ENCODE measurements at regions not wholly inside any gene's neighbourhood (a gene's known extent, or its start where the extent isn't known, plus 50 kb on each side); places are given as distances from the start of the nearest gene placed in this dataset.
A peak's percentile ranks its signal among the peaks of the same experiment; 100 is the strongest.

DNA sequence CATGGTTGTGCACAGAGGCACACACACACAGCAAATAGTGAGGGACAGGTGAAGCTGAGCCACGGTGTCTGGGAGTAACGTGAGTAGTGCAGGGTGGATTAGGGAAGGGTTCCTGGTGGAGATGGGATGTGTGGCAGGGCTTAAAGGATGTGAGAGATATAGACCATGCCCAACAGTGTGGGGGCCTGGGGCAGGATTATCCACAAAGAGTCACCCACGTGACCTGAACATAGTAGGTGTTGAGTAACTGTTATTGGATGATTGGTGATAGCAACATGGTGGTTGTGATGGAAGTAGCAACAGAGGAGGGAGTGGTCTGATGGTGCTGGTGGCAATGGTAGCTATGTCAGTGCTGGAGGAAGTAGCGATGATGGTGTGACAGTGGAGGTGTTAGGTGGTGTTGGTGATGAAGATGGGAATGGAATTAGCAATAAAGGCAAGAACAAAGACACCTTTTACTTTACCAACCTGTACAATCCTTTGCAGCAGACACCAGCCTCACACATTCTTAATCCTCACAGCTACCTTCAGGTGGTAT is 135.1 kb downstream of the MRPL14 start:
- Histone ChIP-seq H3K4me2 (ENCODE audit: low read length) (no peak overlapping the region), H3K4me3 (ENCODE audit: low read length) (no peak overlapping the region), H3K9me2 (replicated peaks; ENCODE audit: low read length) (no peaks in the 10 kb centered on the region), H3K27me3 (ENCODE audit: low read length) (no peaks in the 10 kb centered on the region), H3K79me2 (ENCODE audit: low read length) (no peaks in the 10 kb centered on the region), H3K9ac (ENCODE audit: low read length) (no peak overlapping the region), H3K27ac (ENCODE audit: low read length) (no peak overlapping the region), H4K20me1 (ENCODE audit: low read length) (no peaks in the 10 kb centered on the region), H3K4me1 (ENCODE audit: insufficient read depth, low read length) (peaks cover 20% of the 10 kb centered on the region), H3K9me3 (ENCODE audit: low read length) (no peaks in the 10 kb centered on the region), H3F3A (ENCODE audit: low read length, unreplicated experiment) (no peaks in the 10 kb centered on the region), H3K36me3 (ENCODE audit: low read depth, low read length) (no peaks in the 10 kb centered on the region), H2AFZ (ENCODE audit: low read length) (no peak overlapping the region)
- no peak for ATAC-seq
- BruUV-seq (replicated peaks), result no TSS peak
- no peak for DNase-seq
- ChIA-PET CTCF (no interaction called here), POLR2A (ENCODE audit: unreplicated experiment) (no interaction called here)
- intact Hi-C loops (cut with micrococcal nuclease), result no loop called here
- TF ChIP-seq, protein P1, sequence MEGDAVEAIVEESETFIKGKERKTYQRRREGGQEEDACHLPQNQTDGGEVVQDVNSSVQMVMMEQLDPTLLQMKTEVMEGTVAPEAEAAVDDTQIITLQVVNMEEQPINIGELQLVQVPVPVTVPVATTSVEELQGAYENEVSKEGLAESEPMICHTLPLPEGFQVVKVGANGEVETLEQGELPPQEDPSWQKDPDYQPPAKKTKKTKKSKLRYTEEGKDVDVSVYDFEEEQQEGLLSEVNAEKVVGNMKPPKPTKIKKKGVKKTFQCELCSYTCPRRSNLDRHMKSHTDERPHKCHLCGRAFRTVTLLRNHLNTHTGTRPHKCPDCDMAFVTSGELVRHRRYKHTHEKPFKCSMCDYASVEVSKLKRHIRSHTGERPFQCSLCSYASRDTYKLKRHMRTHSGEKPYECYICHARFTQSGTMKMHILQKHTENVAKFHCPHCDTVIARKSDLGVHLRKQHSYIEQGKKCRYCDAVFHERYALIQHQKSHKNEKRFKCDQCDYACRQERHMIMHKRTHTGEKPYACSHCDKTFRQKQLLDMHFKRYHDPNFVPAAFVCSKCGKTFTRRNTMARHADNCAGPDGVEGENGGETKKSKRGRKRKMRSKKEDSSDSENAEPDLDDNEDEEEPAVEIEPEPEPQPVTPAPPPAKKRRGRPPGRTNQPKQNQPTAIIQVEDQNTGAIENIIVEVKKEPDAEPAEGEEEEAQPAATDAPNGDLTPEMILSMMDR (conservative IDR thresholded peaks at IDR 0.05; ENCODE audit: low read depth, low read length), result no peak
- no peak for TF ChIP-seq EZH2phosphoT487 (IDR thresholded peaks at IDR 0.05; ENCODE audit: borderline replicate concordance, low read length)
- no peak for TF ChIP-seq EZH2 (IDR thresholded peaks at IDR 0.05; ENCODE audit: low read length, unreplicated experiment)

DNA sequence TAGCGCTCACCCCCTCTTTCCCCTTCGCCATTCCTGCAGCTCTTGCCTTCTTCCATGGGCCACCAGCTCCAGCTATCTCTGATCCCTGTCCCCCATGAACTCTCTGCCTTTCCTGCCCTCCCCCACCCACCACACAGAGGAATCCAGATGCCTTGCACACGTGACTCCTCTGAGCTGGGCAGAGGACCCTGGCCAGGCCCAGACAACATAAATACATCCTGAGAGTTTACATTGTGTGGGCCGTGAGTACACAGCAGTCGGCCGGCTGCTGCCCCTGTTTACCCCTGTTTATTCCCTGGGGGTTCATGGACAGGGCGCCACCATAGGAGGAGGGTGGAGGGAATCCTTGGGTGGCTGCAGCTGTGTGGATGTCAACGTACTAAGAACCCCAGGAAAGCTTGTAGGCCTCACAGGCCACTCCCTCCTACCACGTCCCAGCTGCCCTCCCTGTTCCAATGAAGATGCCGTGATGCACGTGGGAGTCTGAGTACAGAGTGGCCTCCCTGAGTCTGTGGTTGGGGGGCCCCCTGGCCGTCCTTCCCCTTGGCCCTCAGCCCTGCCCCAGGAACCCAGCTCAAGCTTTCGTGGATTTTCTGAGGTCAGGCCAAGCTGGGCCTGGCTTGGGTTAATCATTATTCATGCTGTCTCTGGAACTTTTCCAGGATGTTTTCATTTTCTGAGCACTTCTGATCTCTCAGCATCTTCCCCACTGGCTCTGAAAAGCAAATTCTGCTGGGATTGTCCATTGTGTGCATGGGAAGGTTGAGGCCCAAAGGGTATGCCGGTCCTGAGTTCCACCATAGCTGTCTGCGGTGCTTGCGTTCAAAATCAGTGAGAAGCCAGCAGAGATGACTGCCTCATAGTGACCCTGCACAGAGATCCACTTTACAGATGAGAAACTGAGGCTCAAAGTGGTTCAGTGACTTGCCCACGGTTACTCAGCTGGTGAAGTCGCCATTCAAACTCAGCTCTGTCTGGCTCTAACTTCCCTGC is 136.3 kb downstream of the MRPL14 start:
- H3K36me3 ChIP-seq (ENCODE audit: low read depth, low read length), result no peaks in the 10 kb centered on the region
- H3K9me2 ChIP-seq (replicated peaks; ENCODE audit: low read length), result no peaks in the 10 kb centered on the region
- CTCF ChIA-PET, result no interaction called here
- H3K9ac ChIP-seq (ENCODE audit: low read length), result no peak overlapping the region
- H3K79me2 ChIP-seq (ENCODE audit: low read length), result no peaks in the 10 kb centered on the region
- DNase-seq, result no peak
- peaks cover 20% of the 10 kb centered on the region for H3K4me1 ChIP-seq (ENCODE audit: insufficient read depth, low read length)
- TF ChIP-seq EZH2phosphoT487 (IDR thresholded peaks at IDR 0.05; ENCODE audit: borderline replicate concordance, low read length) (no peak), EZH2 (IDR thresholded peaks at IDR 0.05; ENCODE audit: low read length, unreplicated experiment) (no peak)
- TF ChIP-seq, protein P1 (conservative IDR thresholded peaks at IDR 0.05; ENCODE audit: low read depth, low read length), result no peak
- POLR2A ChIA-PET (ENCODE audit: unreplicated experiment), result no interaction called here
- no peak overlapping the region for H3K4me3 ChIP-seq (ENCODE audit: low read length)
- H2AFZ ChIP-seq (ENCODE audit: low read length), result no peak overlapping the region
- no peaks in the 10 kb centered on the region for H4K20me1 ChIP-seq (ENCODE audit: low read length)
- intact Hi-C loops (cut with micrococcal nuclease), result no loop called here
- ATAC-seq, result no peak
- H3F3A ChIP-seq (ENCODE audit: low read length, unreplicated experiment), result no peaks in the 10 kb centered on the region
- H3K27me3 ChIP-seq (ENCODE audit: low read length), result no peaks in the 10 kb centered on the region
- no peak overlapping the region for H3K4me2 ChIP-seq (ENCODE audit: low read length)
- H3K9me3 ChIP-seq (ENCODE audit: low read length), result no peaks in the 10 kb centered on the region
- BruUV-seq (replicated peaks), result no TSS peak
- no peak overlapping the region for H3K27ac ChIP-seq (ENCODE audit: low read length)

DNA sequence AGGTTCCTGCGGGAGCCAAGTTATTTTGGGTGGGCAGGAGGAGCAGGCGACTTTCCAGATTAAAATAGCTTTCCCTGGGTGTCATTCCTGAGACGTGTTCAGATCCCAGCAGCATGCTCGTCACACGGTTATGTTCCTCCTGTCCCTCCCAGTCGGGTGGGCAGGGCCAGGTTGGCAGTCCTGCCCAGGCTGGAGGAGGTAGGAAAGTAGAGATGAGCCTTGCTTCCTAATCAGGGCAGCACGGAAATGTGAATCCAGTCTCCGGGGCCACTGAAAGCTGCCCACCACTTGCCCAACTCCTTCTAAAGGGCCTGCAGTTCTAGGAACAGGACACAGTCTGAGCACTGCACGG is 137.0 kb downstream of the MRPL14 start:
- CTCF ChIA-PET, result no interaction called here
- no peak for DNase-seq
- no peaks in the 10 kb centered on the region for H3K27me3 ChIP-seq (ENCODE audit: low read length)
- no peak for ATAC-seq
- POLR2A ChIA-PET (ENCODE audit: unreplicated experiment), result no interaction called here
- H3K9me2 ChIP-seq (replicated peaks; ENCODE audit: low read length), result no peaks in the 10 kb centered on the region
- no peak overlapping the region for H3K9ac ChIP-seq (ENCODE audit: low read length)
- no peaks in the 10 kb centered on the region for H3K79me2 ChIP-seq (ENCODE audit: low read length)
- no peaks in the 10 kb centered on the region for H3K36me3 ChIP-seq (ENCODE audit: low read depth, low read length)
- H3K9me3 ChIP-seq (ENCODE audit: low read length), result no peaks in the 10 kb centered on the region
- no peaks in the 10 kb centered on the region for H4K20me1 ChIP-seq (ENCODE audit: low read length)
- peak overlapping the region; percentile 23; the same call in 1 of the 2 replicates for H3K4me2 ChIP-seq (ENCODE audit: low read length)
- intact Hi-C loops (cut with micrococcal nuclease), result no loop called here
- H2AFZ ChIP-seq (ENCODE audit: low read length), result no peak overlapping the region; the same call in 1 of the 2 replicates
- no TSS peak for BruUV-seq (replicated peaks)
- no peak overlapping the region for H3K27ac ChIP-seq (ENCODE audit: low read length)
- peaks cover 20% of the 10 kb centered on the region for H3K4me1 ChIP-seq (ENCODE audit: insufficient read depth, low read length)
- no peaks in the 10 kb centered on the region for H3F3A ChIP-seq (ENCODE audit: low read length, unreplicated experiment)
- H3K4me3 ChIP-seq (ENCODE audit: low read length), result no peak overlapping the region
- no peak for TF ChIP-seq EZH2 (IDR thresholded peaks at IDR 0.05; ENCODE audit: low read length, unreplicated experiment)
- TF ChIP-seq, protein P1 (conservative IDR thresholded peaks at IDR 0.05; ENCODE audit: low read depth, low read length), result no peak
- TF ChIP-seq EZH2phosphoT487 (IDR thresholded peaks at IDR 0.05; ENCODE audit: borderline replicate concordance, low read length), result no peak
